HG03521 (cell line): ENCODE measurements at regions not wholly inside any gene's neighbourhood (a gene's known extent, or its start where the extent isn't known, plus 50 kb on each side); places are given as distances from the start of the nearest gene placed in this dataset.
"Not testable (repeated sequence)": the region's sequence is repeated elsewhere in the genome, so short reads cannot be mapped to it uniquely, and the experiment has no call there.

Experiments used
- ATAC-seq: cut with Tn5 transposase; IDR thresholded peaks from one replicate; pipeline ENCODE4 v1.9.1; 2021; ENCODE audit warnings: mild to moderate bottlenecking, moderate library complexity; ENCODE audit not compliant: unreplicated experiment

- ATAC-seq = not testable (repeated sequence)
Measured at GRCh38 chr10:78096486-78096885, 62.8 kb downstream of the RPS24 start.

GRCh38 chr10:78102593-78102992, 68.9 kb downstream of the RPS24 start:
- not testable (repeated sequence) for ATAC-seq

GRCh38 chr10:78109210-78109609, 75.5 kb downstream of the RPS24 start:
- no peak for ATAC-seq

GRCh38 chr10:78115135-78115853, 81.6 kb downstream of the RPS24 start:
- no peak for ATAC-seq

GRCh38 chr10:78116361-78116760, 82.7 kb downstream of the RPS24 start:
- ATAC-seq = no peak

- no peak for ATAC-seq
Measured at GRCh38 chr10:78118591-78118990, 84.9 kb downstream of the RPS24 start.

GRCh38 chr10:78121801-78122200, 88.1 kb downstream of the RPS24 start:
- no peak for ATAC-seq

GRCh38 chr10:78124167-78124566, 90.5 kb downstream of the RPS24 start:
- no peak for ATAC-seq

- no peak for ATAC-seq
Measured at GRCh38 chr10:78129211-78129610, 95.5 kb downstream of the RPS24 start.

GRCh38 chr10:78130966-78131710, 97.5 kb downstream of the RPS24 start:
- ATAC-seq = no peak

GRCh38 chr10:78134773-78135306, 101.2 kb downstream of the RPS24 start:
- ATAC-seq = no peak

- no peak for ATAC-seq
Measured at GRCh38 chr10:78137147-78137546, 103.5 kb downstream of the RPS24 start.

GRCh38 chr10:78139341-78139740, 105.7 kb downstream of the RPS24 start:
- no peak for ATAC-seq

- ATAC-seq = no peak
Measured at GRCh38 chr10:78140066-78140630, 106.5 kb downstream of the RPS24 start.

- ATAC-seq = no peak
Measured at GRCh38 chr10:78143576-78143975, 109.9 kb downstream of the RPS24 start.

- no peak for ATAC-seq
Measured at GRCh38 chr10:78146200-78146599, 112.5 kb downstream of the RPS24 start.

GRCh38 chr10:78147202-78147601, 113.5 kb downstream of the RPS24 start:
- no peak for ATAC-seq

GRCh38 chr10:78148216-78148960, 114.7 kb downstream of the RPS24 start:
- ATAC-seq = no peak

GRCh38 chr10:78148961-78149612, 115.4 kb downstream of the RPS24 start:
- no peak for ATAC-seq

GRCh38 chr10:78150756-78151155, 117.1 kb downstream of the RPS24 start:
- no peak for ATAC-seq

GRCh38 chr10:78155722-78156121, 122.1 kb downstream of the RPS24 start:
- ATAC-seq = no peak
